ENCODE measurements at regions not wholly inside any gene's neighbourhood (a gene's known extent, or its start where the extent isn't known, plus 50 kb on each side); places are given as distances from the start of the nearest gene placed in this dataset.
"Not testable (repeated sequence)": the region's sequence is repeated elsewhere in the genome, so short reads cannot be mapped to it uniquely, and the experiment has no call there.

- H3K27ac Mint-ChIP-seq, result no peak overlapping the region
- no peaks in the 10 kb centered on the region for H3K9me3 Mint-ChIP-seq
- H3K4me3 Mint-ChIP-seq, result no peak overlapping the region
- no peaks in the 10 kb centered on the region for H3K36me3 Mint-ChIP-seq (ENCODE audit: low read depth)
- H3K4me1 Mint-ChIP-seq (ENCODE audit: low read depth), result peaks cover 7% of the 10 kb centered on the region
- no peaks in the 10 kb centered on the region for H3K27me3 Mint-ChIP-seq
Measured at GRCh38 chr1:224061436-224061835, 52.5 kb upstream of the FBXO28 start.

- Mint-ChIP-seq H3K36me3 (ENCODE audit: low read depth) (no peaks in the 10 kb centered on the region), H3K4me1 (ENCODE audit: low read depth) (peaks cover 1% of the 10 kb centered on the region), H3K27ac (no peak overlapping the region), H3K9me3 (no peaks in the 10 kb centered on the region), H3K27me3 (no peaks in the 10 kb centered on the region), H3K4me3 (no peak overlapping the region)
Measured at GRCh38 chr1:224059897-224060427, 53.9 kb upstream of the FBXO28 start.

- Mint-ChIP-seq H3K27ac (no peak overlapping the region), H3K4me1 (ENCODE audit: low read depth) (no peaks in the 10 kb centered on the region), H3K27me3 (peaks cover 8% of the 10 kb centered on the region), H3K36me3 (ENCODE audit: low read depth) (no peaks in the 10 kb centered on the region), H3K4me3 (no peak overlapping the region), H3K9me3 (no peaks in the 10 kb centered on the region)
Measured at GRCh38 chr1:224058303-224058702, 55.6 kb upstream of the FBXO28 start.

GRCh38 chr1:224057461-224058199 lies 56.3 kb upstream of the FBXO28 start:
- Mint-ChIP-seq H3K27ac (no peak overlapping the region), H3K4me1 (ENCODE audit: low read depth) (no peaks in the 10 kb centered on the region), H3K27me3 (peaks cover 8% of the 10 kb centered on the region), H3K36me3 (ENCODE audit: low read depth) (no peaks in the 10 kb centered on the region), H3K4me3 (no peak overlapping the region), H3K9me3 (no peaks in the 10 kb centered on the region)

DNA sequence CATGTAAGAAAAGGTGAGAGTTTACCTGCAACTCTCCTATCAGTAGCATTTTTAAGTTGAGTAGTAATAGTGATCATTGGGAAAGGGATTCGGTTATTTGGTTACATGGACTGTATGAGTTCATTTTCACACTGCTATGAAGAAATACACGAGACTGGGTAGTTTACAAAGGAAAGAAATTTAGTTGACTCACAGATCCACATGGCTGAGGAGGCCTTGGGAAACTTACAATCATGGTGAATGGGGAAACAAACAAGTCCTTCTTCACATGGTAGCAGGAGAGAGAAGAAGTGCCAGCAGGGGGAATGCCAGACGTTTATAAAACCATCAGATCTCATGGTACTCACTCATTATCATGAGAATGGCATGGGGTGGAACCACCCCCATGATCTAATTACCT lies 59.3 kb upstream of the FBXO28 start:
- no peaks in the 10 kb centered on the region for H3K9me3 Mint-ChIP-seq
- H3K27ac Mint-ChIP-seq, result no peak overlapping the region
- H3K4me3 Mint-ChIP-seq, result no peak overlapping the region
- H3K36me3 Mint-ChIP-seq (ENCODE audit: low read depth), result no peaks in the 10 kb centered on the region
- peaks cover 8% of the 10 kb centered on the region for H3K27me3 Mint-ChIP-seq
- H3K4me1 Mint-ChIP-seq (ENCODE audit: low read depth), result no peaks in the 10 kb centered on the region

- no peaks in the 10 kb centered on the region for H3K9me3 Mint-ChIP-seq
- H3K27me3 Mint-ChIP-seq, result peaks cover 8% of the 10 kb centered on the region
- no peak overlapping the region for H3K27ac Mint-ChIP-seq
- H3K4me1 Mint-ChIP-seq (ENCODE audit: low read depth), result no peaks in the 10 kb centered on the region
- no peak overlapping the region for H3K4me3 Mint-ChIP-seq
- H3K36me3 Mint-ChIP-seq (ENCODE audit: low read depth), result no peaks in the 10 kb centered on the region
Measured at GRCh38 chr1:224054012-224054411, 59.9 kb upstream of the FBXO28 start.

DNA sequence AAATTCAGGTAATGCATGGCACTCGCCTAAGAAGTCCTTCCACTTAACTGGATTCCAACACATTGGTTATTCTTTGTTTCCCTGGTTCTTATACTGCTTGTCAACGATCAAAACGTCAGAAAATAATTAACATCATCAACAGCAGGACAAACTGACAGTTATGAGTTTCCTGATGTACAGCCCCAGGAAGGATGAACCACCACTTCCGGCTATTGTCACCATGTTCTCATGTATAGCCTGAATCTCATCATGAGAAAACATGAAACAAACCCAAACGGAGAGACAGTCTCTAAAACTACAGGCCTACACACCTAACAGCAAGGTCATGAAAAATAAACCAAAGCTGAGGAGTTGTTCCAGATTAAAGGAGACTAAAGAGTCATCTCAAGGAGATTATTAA lies 60.5 kb upstream of the FBXO28 start:
- Mint-ChIP-seq H3K4me1 (ENCODE audit: low read depth) (no peaks in the 10 kb centered on the region), H3K9me3 (no peaks in the 10 kb centered on the region)

GRCh38 chr1:224052772-224053171 lies 61.1 kb upstream of the FBXO28 start:
- H3K36me3 Mint-ChIP-seq (ENCODE audit: low read depth), result no peaks in the 10 kb centered on the region
- H3K9me3 Mint-ChIP-seq, result no peaks in the 10 kb centered on the region
- H3K4me3 Mint-ChIP-seq, result no peak overlapping the region
- H3K4me1 Mint-ChIP-seq (ENCODE audit: low read depth), result no peaks in the 10 kb centered on the region
- H3K27ac Mint-ChIP-seq, result no peak overlapping the region
- peaks cover 8% of the 10 kb centered on the region for H3K27me3 Mint-ChIP-seq

More for the DNA sequence above, 60.5 kb upstream of the FBXO28 start:
- H3K27me3 Mint-ChIP-seq, result peaks cover 8% of the 10 kb centered on the region
- no peak overlapping the region for H3K4me3 Mint-ChIP-seq
- H3K27ac Mint-ChIP-seq, result no peak overlapping the region
- no peaks in the 10 kb centered on the region for H3K36me3 Mint-ChIP-seq (ENCODE audit: low read depth)

DNA sequence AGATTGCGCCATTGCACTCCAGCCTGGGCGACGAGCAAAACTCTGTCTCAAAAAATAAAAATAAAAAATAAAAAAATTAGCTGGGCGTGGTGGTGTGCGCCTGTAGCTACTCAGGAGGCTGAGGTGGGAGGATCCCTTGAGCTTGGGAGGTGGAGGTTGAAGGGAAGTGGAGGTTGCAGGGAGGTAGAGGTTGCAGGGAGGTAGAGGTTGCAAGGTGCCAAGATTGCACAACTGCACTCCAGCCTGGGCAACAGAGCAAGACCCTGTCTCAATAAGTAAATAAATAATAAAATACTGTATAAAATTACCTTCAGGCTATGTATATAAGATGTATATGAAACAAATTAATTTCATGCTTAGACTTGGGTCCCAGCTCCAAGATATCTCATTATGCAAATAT lies 62.1 kb upstream of the FBXO28 start:
- H3K4me3 Mint-ChIP-seq; H3K27me3 Mint-ChIP-seq; H3K36me3 Mint-ChIP-seq (ENCODE audit: low read depth); H3K9me3 Mint-ChIP-seq; H3K4me1 Mint-ChIP-seq (ENCODE audit: low read depth); H3K27ac Mint-ChIP-seq: not testable (repeated sequence)

GRCh38 chr1:224051086-224051406 lies 62.9 kb upstream of the FBXO28 start:
- Mint-ChIP-seq H3K27me3 (peaks cover 8% of the 10 kb centered on the region), H3K9me3 (no peaks in the 10 kb centered on the region), H3K4me3 (no peak overlapping the region), H3K27ac (no peak overlapping the region), H3K36me3 (ENCODE audit: low read depth) (no peaks in the 10 kb centered on the region), H3K4me1 (ENCODE audit: low read depth) (no peaks in the 10 kb centered on the region)

DNA sequence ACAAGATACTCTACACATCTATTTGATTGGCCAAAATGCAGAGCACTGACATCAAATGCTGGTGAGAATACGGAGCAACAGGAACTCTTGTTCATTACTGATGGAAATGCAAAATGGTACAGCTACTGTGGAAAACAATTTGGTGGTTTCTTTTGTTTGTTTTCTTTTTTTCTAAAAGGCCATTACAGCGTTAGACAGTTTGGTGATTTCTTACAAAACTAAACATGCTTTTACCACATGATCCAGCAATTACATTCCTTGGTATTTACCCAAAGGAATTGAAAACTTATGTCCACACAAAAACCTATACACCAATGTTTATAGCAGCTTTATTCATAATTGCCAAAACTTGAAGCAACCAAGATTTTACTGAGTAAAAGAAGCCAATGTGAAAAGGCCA lies 66.4 kb upstream of the FBXO28 start:
- H3K4me1 Mint-ChIP-seq (ENCODE audit: low read depth), result no peaks in the 10 kb centered on the region
- no peaks in the 10 kb centered on the region for H3K36me3 Mint-ChIP-seq (ENCODE audit: low read depth)
- H3K9me3 Mint-ChIP-seq, result no peaks in the 10 kb centered on the region
- H3K27me3 Mint-ChIP-seq, result peaks cover 11% of the 10 kb centered on the region
- H3K4me3 Mint-ChIP-seq, result no peak overlapping the region
- no peak overlapping the region for H3K27ac Mint-ChIP-seq

DNA sequence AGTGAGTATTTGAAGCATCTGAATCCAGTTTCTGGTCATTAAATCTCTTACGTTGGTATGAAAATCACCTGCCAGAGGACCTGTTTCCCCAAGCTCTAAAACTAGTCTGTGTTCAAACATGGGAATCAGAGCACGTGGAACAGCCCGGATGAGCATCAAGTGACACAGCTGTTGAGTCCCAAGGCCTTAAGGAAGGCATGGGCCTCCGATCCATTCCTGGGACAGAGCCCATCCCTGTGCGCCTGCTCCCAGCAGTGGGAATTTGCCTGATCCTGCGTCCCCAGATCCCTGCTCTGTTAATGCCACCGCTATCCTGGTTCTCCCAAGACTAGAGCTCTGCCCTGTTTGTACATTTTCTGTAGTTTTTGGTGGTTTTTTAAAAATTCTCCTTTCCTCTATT lies 68.4 kb upstream of the FBXO28 start:
- Mint-ChIP-seq H3K4me3 (no peak overlapping the region), H3K27ac (no peak overlapping the region), H3K9me3 (no peaks in the 10 kb centered on the region), H3K27me3 (peaks cover 20% of the 10 kb centered on the region), H3K4me1 (ENCODE audit: low read depth) (no peaks in the 10 kb centered on the region), H3K36me3 (ENCODE audit: low read depth) (no peaks in the 10 kb centered on the region)

DNA sequence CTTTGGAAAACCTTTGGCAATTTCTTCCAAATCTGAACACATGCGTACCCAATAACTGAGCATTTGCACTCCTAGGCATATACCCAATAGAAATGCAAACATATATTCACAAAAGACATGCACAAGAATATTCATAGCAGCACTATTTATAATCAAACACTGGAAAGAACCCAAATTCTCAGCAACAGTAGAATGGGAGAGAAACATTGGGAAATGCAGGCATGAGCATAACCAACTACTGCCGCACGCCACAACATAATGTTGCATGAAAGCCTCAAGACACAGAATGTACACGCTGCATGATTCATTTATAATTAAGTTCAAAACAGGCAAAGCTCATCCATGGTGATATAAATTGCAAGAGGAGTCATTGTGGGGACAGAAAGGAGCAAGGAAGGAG lies 69.5 kb upstream of the FBXO28 start:
- H3K27ac Mint-ChIP-seq, result no peak overlapping the region
- no peaks in the 10 kb centered on the region for H3K4me1 Mint-ChIP-seq (ENCODE audit: low read depth)
- H3K9me3 Mint-ChIP-seq, result no peaks in the 10 kb centered on the region
- H3K36me3 Mint-ChIP-seq (ENCODE audit: low read depth), result no peaks in the 10 kb centered on the region
- no peak overlapping the region for H3K4me3 Mint-ChIP-seq
- H3K27me3 Mint-ChIP-seq, result peaks cover 24% of the 10 kb centered on the region

DNA sequence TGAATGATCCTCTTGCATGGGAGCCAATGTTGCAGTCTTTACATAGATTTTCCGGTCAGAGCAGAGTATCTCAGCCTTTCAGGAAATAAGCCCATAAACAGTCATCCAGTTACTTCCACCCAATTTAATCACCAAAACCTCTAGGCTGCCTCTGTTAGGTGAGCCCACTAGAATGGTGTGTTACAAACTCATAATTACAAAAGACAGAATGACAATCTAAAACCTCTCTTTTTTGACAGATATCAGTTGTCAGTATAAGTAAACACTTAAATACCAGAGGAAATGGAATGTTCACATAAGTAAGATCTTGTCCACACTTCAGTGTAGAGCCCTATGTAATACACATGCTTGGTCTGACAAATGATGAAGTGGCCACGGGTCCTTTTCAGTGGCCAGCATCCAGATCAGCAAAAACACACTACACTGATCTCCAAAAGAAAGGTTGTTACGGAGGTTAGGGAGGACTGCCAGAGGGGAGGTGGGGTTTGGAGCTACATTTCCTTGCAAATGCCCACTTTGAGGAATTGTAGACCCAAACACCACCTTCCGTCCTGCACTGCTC lies 71.3 kb upstream of the FBXO28 start:
- H3K4me3 Mint-ChIP-seq, result no peak overlapping the region
- no peaks in the 10 kb centered on the region for H3K4me1 Mint-ChIP-seq (ENCODE audit: low read depth)
- no peak overlapping the region for H3K27ac Mint-ChIP-seq
- peaks cover 24% of the 10 kb centered on the region for H3K27me3 Mint-ChIP-seq
- H3K36me3 Mint-ChIP-seq (ENCODE audit: low read depth), result no peaks in the 10 kb centered on the region
- H3K9me3 Mint-ChIP-seq, result no peaks in the 10 kb centered on the region

GRCh38 chr1:224041032-224041431 lies 72.9 kb upstream of the FBXO28 start:
- Mint-ChIP-seq H3K9me3 (no peaks in the 10 kb centered on the region), H3K4me1 (ENCODE audit: low read depth) (no peaks in the 10 kb centered on the region), H3K27ac (no peak overlapping the region), H3K27me3 (peaks cover 24% of the 10 kb centered on the region), H3K36me3 (ENCODE audit: low read depth) (no peaks in the 10 kb centered on the region), H3K4me3 (no peak overlapping the region)

DNA sequence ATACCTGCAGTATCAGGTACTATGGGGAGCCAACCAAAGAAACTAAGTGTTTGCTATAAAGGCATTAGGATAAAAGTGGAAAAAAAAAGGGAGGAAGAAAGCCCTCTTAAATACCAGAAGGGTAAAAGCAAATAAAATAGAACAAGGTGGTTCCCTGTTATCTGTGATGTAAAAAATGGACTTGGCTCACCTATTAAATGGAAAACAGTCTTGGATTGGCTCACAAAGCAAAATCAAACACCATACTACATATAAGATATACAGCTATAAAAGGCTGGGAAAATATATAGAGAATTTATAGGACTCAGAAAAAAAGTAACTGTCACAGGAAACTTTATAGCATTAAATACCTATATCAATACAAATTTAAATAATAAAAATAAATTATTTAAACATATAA lies 73.5 kb upstream of the FBXO28 start:
- H3K4me3 Mint-ChIP-seq; H3K9me3 Mint-ChIP-seq; H3K36me3 Mint-ChIP-seq (ENCODE audit: low read depth); H3K4me1 Mint-ChIP-seq (ENCODE audit: low read depth); H3K27ac Mint-ChIP-seq: not testable (repeated sequence)
- peaks cover 21% of the 10 kb centered on the region for H3K27me3 Mint-ChIP-seq
